HepG2 (cell line): ENCODE measurements at regions not wholly inside any gene's neighbourhood (a gene's known extent, or its start where the extent isn't known, plus 50 kb on each side); places are given as distances from the start of the nearest gene placed in this dataset.

Experiments used
- ATAC-seq: fragments of 200-7000 bp; cut with Tn5 transposase; 3 replicates; pipeline ENCODE4 v1.9.1; 2020; ENCODE audit warnings: mild to moderate bottlenecking, moderate library complexity
- BruUV-seq: library from RNA; stranded (reverse); fragments of 400-500 nt; replicated peaks from 2 replicates; lab custom pipeline; 2021; lab: Mats Ljungman, UMichigan
- CTCF ChIA-PET: fragments of 300-600 bp; formaldehyde crosslinking; extraction: SDS; loops from one replicate; lab custom pipeline; 2021; ENCODE audit warnings: low total read pairs, inconsistent platforms, low intra/inter-chr PET ratio; lab: Yijun Ruan, JAX
- POLR2A ChIA-PET: fragments of 350-600 bp; sonication (Branson Sonifier 250); formaldehyde crosslinking; loops from one replicate; lab custom pipeline; 2020; ENCODE audit warnings: antibody characterized with exemption, inconsistent platforms; lab: Yijun Ruan, JAX
- DNase-seq: peaks from one replicate; pipeline ENCODE4 v3.0.0-alpha.2; 2015; ENCODE audit warnings: low spot score
- FAIRE-seq: peaks from 3 replicates; lab custom pipeline; 2011; peaks lifted over from hg19 to GRCh38; lab: Jason Lieb, UNC
- H2AFZ ChIP-seq: one replicate; pipeline ENCODE4 v1.6.1; 2011; ENCODE audit warnings: low read length, inconsistent platforms
- H3K27ac ChIP-seq: fragments of 300-600 bp; 3 replicates; pipeline ENCODE4 v1.8.0; 2011; ENCODE audit warnings: mixed run types, mild to moderate bottlenecking, mixed read lengths, low read length, inconsistent platforms; ENCODE audit not compliant: insufficient read depth; ENCODE audit errors: extremely low read length
- H3K27me3 ChIP-seq, 2 experiments: fragments of 200-600 bp in 1 of 2; 2 replicates in 1 of 2; 3 replicates in 1 of 2; pipeline versions ENCODE4 v1.6.0 to v1.8.0; 2011; ENCODE audit warnings: low read length in 2 of 2, mild to moderate bottlenecking in 2 of 2, moderate library complexity in 2 of 2, inconsistent platforms in 1 of 2; ENCODE audit not compliant: insufficient read depth in 2 of 2, control insufficient read depth in 1 of 2
- H3K36me3 ChIP-seq, 2 experiments: fragments of 200-600 bp in 1 of 2; replicated peaks in 1 of 2; 2 replicates in 1 of 2; 3 replicates in 1 of 2; pipeline versions ENCODE4 v1.5.1 to v1.8.0; 2011; ENCODE audit warnings: low read length in 2 of 2, inconsistent platforms in 1 of 2; ENCODE audit not compliant: insufficient read depth in 2 of 2, control insufficient read depth in 1 of 2
- H3K4me1 ChIP-seq: 2 replicates; pipeline ENCODE4 v1.5.1; 2012; ENCODE audit warnings: low read length, inconsistent platforms; ENCODE audit not compliant: insufficient read depth
- H3K4me2 ChIP-seq: 2 replicates; pipeline ENCODE4 v1.6.0; 2011; ENCODE audit warnings: low read depth, low read length, inconsistent platforms
- H3K4me3 ChIP-seq, 3 experiments: fragments of 200-600 bp in 1 of 3; sonication (generic), shearing (Covaris generic) in 1 of 3; replicated peaks in 1 of 3; 2 replicates each; pipeline ENCODE4 v1.5.1; 2011 to 2016; ENCODE audit warnings: low read length in 3 of 3, inconsistent platforms in 2 of 3, low read depth in 2 of 3, mild to moderate bottlenecking in 2 of 3, control low read depth in 1 of 3, mixed read lengths in 1 of 3; ENCODE audit not compliant: insufficient read depth in 1 of 3
- H3K79me2 ChIP-seq: one replicate; pipeline ENCODE4 v1.6.1; 2011; ENCODE audit warnings: low read length, inconsistent platforms; ENCODE audit not compliant: insufficient read depth
- H3K9ac ChIP-seq: 2 replicates; pipeline ENCODE4 v1.6.0; 2011; ENCODE audit warnings: mild to moderate bottlenecking, low read depth, low read length, inconsistent platforms; ENCODE audit not compliant: insufficient read depth
- H3K9me3 ChIP-seq: 2 replicates; pipeline ENCODE4 v1.5.1; 2012; ENCODE audit warnings: mild to moderate bottlenecking, low read length
- H4K20me1 ChIP-seq: 2 replicates; pipeline ENCODE4 v1.6.0; 2011; ENCODE audit warnings: inconsistent platforms, mild to moderate bottlenecking, low read length, moderate library complexity; ENCODE audit not compliant: insufficient read depth
- BATF2 ChIP-seq: sonication (generic); formaldehyde crosslinking; IDR thresholded peaks from 2 replicates; pipeline ENCODE4 v1.8.0; 2022; ENCODE audit warnings: mild to moderate bottlenecking, missing genetic modification reagents, moderate library complexity
- TCF7L2 ChIP-seq: IDR thresholded peaks from 2 replicates; pipeline ENCODE4 v1.6.1; 2011; ENCODE audit warnings: mild to moderate bottlenecking, low read depth, low read length, moderate library complexity
- WGBS: methylation state at CpG from one replicate; pipeline ENCODE4 v1.1.6; 2017; ENCODE audit warnings: low lambda C conversion rate; 5-methylcytosine and 5-hydroxymethylcytosine counted together
- in situ Hi-C: cut with HindIII; loops from 2 replicates; pipeline ENCODE4 v1.10.0; 2017; ENCODE audit warnings: low pct_unique_long_range_greater_than_20kb; ENCODE audit not compliant: extremely low pct_ligation_motif_present
- intact Hi-C: fragments of 100-400 bp; cut with micrococcal nuclease; formaldehyde crosslinking; loops from one replicate; pipeline ENCODE4 v1.10.0; 2022; ENCODE audit not compliant: unreplicated experiment
- TF ChIP-seq, protein P1 (sequence below), 2 experiments: fragments of 450-650 bp in 1 of 2; sonication (generic) in 1 of 2; formaldehyde crosslinking in 1 of 2; IDR thresholded peaks; 2 replicates each; pipeline versions ENCODE4 v1.6.1 to v1.8.0; 2016 to 2022; ENCODE audit warnings: antibody characterized with exemption in 1 of 2, mild to moderate bottlenecking in 1 of 2, missing genetic modification reagents in 1 of 2

DNA sequence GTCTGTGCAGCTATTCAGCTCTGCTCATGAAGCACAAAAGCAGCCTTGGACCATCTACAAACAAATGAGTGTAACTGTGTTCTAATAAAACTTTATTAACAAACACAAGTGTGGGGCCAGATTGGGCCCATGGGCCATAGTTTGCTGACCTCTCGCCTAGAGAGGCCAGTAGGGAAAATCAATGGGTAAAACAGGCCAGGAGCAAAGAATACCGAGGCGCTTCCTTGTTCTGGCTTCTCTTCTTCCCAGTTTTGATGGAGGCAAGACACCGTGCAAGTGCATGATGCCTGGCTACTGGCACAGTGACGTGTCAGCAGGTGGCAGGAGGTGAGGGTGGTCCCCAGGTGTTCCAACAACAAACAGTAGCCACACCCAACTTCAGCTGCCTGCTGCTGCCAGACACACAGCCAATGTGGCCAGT is 94.3 kb upstream of the SDK1 start:
- no peak for DNase-seq
- Histone ChIP-seq H3K9me3 (no peaks in the 10 kb centered on the region), H3K27me3 (no peaks in the 10 kb centered on the region), H3K4me1 (no peaks in the 10 kb centered on the region), H2AFZ (no peak overlapping the region), H3K79me2 (no peaks in the 10 kb centered on the region), H3K27ac (no peak overlapping the region), H4K20me1 (no peaks in the 10 kb centered on the region), H3K4me3 (no peak overlapping the region), H3K4me2 (no peak overlapping the region), H3K9ac (no peak overlapping the region), H3K36me3 (no peaks in the 10 kb centered on the region)
- POLR2A ChIA-PET: no interaction called here
- intact Hi-C loops (no loop called here), in situ Hi-C loops (no loop called here)
- WGBS: 32% methylated on average over 4 of the region's 5 CpGs
- BruUV-seq: no TSS peak
- no peak for ATAC-seq
- FAIRE-seq: no peak
- TF ChIP-seq TCF7L2: no peak
- TF ChIP-seq, protein P1, sequence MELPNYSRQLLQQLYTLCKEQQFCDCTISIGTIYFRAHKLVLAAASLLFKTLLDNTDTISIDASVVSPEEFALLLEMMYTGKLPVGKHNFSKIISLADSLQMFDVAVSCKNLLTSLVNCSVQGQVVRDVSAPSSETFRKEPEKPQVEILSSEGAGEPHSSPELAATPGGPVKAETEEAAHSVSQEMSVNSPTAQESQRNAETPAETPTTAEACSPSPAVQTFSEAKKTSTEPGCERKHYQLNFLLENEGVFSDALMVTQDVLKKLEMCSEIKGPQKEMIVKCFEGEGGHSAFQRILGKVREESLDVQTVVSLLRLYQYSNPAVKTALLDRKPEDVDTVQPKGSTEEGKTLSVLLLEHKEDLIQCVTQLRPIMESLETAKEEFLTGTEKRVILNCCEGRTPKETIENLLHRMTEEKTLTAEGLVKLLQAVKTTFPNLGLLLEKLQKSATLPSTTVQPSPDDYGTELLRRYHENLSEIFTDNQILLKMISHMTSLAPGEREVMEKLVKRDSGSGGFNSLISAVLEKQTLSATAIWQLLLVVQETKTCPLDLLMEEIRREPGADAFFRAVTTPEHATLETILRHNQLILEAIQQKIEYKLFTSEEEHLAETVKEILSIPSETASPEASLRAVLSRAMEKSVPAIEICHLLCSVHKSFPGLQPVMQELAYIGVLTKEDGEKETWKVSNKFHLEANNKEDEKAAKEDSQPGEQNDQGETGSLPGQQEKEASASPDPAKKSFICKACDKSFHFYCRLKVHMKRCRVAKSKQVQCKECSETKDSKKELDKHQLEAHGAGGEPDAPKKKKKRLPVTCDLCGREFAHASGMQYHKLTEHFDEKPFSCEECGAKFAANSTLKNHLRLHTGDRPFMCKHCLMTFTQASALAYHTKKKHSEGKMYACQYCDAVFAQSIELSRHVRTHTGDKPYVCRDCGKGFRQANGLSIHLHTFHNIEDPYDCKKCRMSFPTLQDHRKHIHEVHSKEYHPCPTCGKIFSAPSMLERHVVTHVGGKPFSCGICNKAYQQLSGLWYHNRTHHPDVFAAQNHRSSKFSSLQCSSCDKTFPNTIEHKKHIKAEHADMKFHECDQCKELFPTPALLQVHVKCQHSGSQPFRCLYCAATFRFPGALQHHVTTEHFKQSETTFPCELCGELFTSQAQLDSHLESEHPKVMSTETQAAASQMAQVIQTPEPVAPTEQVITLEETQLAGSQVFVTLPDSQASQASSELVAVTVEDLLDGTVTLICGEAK (IDR thresholded peaks at IDR 0.05): 0 out of 2 replicates have a peak, but pooled peaks have one; percentile 29
- TF ChIP-seq, protein P1 (CRISPR knock-in tag; IDR thresholded peaks at IDR 0.05): peak; percentile 94
- TF ChIP-seq BATF2 (CRISPR knock-in tag): no peak
- CTCF ChIA-PET: no interaction called here
